GM18867 (cell line): ENCODE measurements at regions not wholly inside any gene's neighbourhood (a gene's known extent, or its start where the extent isn't known, plus 50 kb on each side); places are given as distances from the start of the nearest gene placed in this dataset.

Experiments used
- ATAC-seq: cut with Tn5 transposase; IDR thresholded peaks from one replicate; pipeline ENCODE4 v1.9.1; 2021; ENCODE audit warnings: mild to moderate bottlenecking, moderate library complexity; ENCODE audit not compliant: unreplicated experiment

DNA sequence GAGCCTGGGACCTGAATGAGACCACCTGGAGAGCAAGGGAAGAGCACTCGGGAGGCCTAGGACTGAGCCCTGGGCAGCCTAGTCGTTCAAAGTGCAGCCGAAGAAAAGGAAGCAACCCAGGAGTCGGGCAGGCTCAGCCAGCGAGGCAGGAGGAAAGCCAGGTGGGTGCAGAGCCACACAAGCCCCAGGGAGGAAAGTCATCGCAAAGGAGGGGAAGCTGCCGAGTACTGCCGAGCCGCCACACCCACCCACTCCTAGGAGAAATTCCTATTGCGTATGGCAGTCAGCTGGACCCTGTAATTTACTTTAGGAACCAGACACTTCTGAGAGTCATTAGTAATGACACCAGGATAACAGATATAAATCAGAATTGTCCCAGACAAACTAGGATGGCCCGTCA lies 187.6 kb downstream of the KATNIP start:
- ATAC-seq, result no peak
